Sigmoid colon (tissue), 6 donors: ENCODE measurements at regions not wholly inside any gene's neighbourhood (a gene's known extent, or its start where the extent isn't known, plus 50 kb on each side); places are given as distances from the start of the nearest gene placed in this dataset.

Source experiments
- DNase-seq: peaks from one replicate; pipeline ENCODE4 v3.0.0-alpha.2; 2019
- H3K27ac ChIP-seq, 4 donors: fragments of 200-600 bp; sonication (generic); one replicate each; pipeline ENCODE4 v1.5.1; 2016 to 2019; ENCODE audit warnings: mild to moderate bottlenecking in 1 of 4
- H3K27me3 ChIP-seq, 3 donors: fragments of 200-600 bp; sonication (generic); one replicate each; pipeline ENCODE4 v1.5.1; 2019; ENCODE audit warnings: mild to moderate bottlenecking in 1 of 3
- H3K36me3 ChIP-seq, 4 donors: fragments of 200-600 bp; sonication (generic); one replicate each; pipeline ENCODE4 v1.5.1; 2016 to 2019
- H3K4me1 ChIP-seq, 4 donors: fragments of 200-600 bp; sonication (generic); one replicate each; pipeline ENCODE4 v1.5.1; 2017 to 2019
- H3K4me3 ChIP-seq, 4 donors: fragments of 200-600 bp; sonication (generic); one replicate each; pipeline ENCODE4 v1.5.1; 2017 to 2019; ENCODE audit warnings: mild to moderate bottlenecking in 2 of 4, moderate library complexity in 1 of 4
- H3K9me3 ChIP-seq, 4 donors: fragments of 200-600 bp in 3 of 4; sonication (generic) in 3 of 4; one replicate each; pipeline versions ENCODE4 v1.5.1 to v1.6.1; 2013 to 2019
- EP300 ChIP-seq, 4 donors: sonication (generic); formaldehyde crosslinking; IDR thresholded peaks; one replicate each; pipeline ENCODE4 v1.6.1; 2017; ENCODE audit warnings: antibody characterized with exemption in 4 of 4
- POLR2A ChIP-seq, 2 donors: fragments of 450-650 bp; IDR thresholded peaks; one replicate each; pipeline ENCODE4 v1.6.1; 2016; ENCODE audit warnings: antibody characterized with exemption in 2 of 2, mild to moderate bottlenecking in 2 of 2, moderate library complexity in 2 of 2
- POLR2AphosphoS5 ChIP-seq, 4 donors: sonication (generic); formaldehyde crosslinking; IDR thresholded peaks; one replicate each; pipeline ENCODE4 v1.6.1; 2017; ENCODE audit warnings: antibody characterized with exemption in 4 of 4
- WGBS, 2 donors: extraction: QIAGEN DNeasy Blood & Tissue Kit; methylation state at CpG; one replicate each; pipeline ENCODE4 v1.1.7; 2013; 5-methylcytosine and 5-hydroxymethylcytosine counted together
- intact Hi-C: fragments of 100-400 bp; cut with DNase I; formaldehyde crosslinking; loops from one replicate; pipeline ENCODE4 v1.15.1; 2023
- TF ChIP-seq, protein P1 (sequence below), 4 experiments: fragments of 450-650 bp in 3 of 4; fragments of 200-600 bp in 1 of 4; IDR thresholded peaks; one replicate each; pipeline ENCODE4 v1.5.1; 2016 to 2019; ENCODE audit warnings: antibody characterized with exemption in 4 of 4, mild to moderate bottlenecking in 3 of 4, moderate library complexity in 2 of 4
- donor health status: healthy with polysubstance abuse.
- donor health status: healthy.

- peak overlapping the region; percentile 52 to 85 (median 73) for H3K27ac ChIP-seq
- DNase-seq = peak; percentile 82
- TF ChIP-seq EP300 (IDR thresholded peaks at IDR 0.05) (no peak), POLR2AphosphoS5 (IDR thresholded peaks at IDR 0.05) (peak in 2 of 4 donors; percentile 23 to 24)
- intact Hi-C loops = no loop called here
- peaks cover 0 to 2% (median 0%) of the 10 kb centered on the region in 4 donors for H3K9me3 ChIP-seq
- peaks cover 0 to 23% (median 20%) of the 10 kb centered on the region in 4 donors for H3K4me1 ChIP-seq
- H3K27me3 ChIP-seq = no peaks in the 10 kb centered on the region
- H3K4me3 ChIP-seq = no peak overlapping the region
- H3K36me3 ChIP-seq = no peaks in the 10 kb centered on the region
- WGBS, 2 donors = 77 to 85% methylated on average over 15 of the region's 15 CpGs
These were observed 73.8 kb upstream of the HAAO start for GRCh38 chr2:42865884-42866881.

GRCh38 chr2:42864641-42865280 is 72.4 kb upstream of the HAAO start:
- Histone ChIP-seq H3K4me3 (no peak overlapping the region), H3K27ac (no peak overlapping the region), H3K9me3 (peaks cover 0 to 2% (median 0%) of the 10 kb centered on the region in 4 donors), H3K36me3 (no peaks in the 10 kb centered on the region), H3K27me3 (no peaks in the 10 kb centered on the region), H3K4me1 (peaks cover 0 to 23% (median 20%) of the 10 kb centered on the region in 4 donors)
- TF ChIP-seq POLR2AphosphoS5 (IDR thresholded peaks at IDR 0.05) = no peak
- TF ChIP-seq, protein P1, sequence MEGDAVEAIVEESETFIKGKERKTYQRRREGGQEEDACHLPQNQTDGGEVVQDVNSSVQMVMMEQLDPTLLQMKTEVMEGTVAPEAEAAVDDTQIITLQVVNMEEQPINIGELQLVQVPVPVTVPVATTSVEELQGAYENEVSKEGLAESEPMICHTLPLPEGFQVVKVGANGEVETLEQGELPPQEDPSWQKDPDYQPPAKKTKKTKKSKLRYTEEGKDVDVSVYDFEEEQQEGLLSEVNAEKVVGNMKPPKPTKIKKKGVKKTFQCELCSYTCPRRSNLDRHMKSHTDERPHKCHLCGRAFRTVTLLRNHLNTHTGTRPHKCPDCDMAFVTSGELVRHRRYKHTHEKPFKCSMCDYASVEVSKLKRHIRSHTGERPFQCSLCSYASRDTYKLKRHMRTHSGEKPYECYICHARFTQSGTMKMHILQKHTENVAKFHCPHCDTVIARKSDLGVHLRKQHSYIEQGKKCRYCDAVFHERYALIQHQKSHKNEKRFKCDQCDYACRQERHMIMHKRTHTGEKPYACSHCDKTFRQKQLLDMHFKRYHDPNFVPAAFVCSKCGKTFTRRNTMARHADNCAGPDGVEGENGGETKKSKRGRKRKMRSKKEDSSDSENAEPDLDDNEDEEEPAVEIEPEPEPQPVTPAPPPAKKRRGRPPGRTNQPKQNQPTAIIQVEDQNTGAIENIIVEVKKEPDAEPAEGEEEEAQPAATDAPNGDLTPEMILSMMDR (IDR thresholded peaks at IDR 0.05) = no peak
- no peak for TF ChIP-seq EP300 (IDR thresholded peaks at IDR 0.05)
- no peak for TF ChIP-seq POLR2A (IDR thresholded peaks at IDR 0.05)
- intact Hi-C loops = no loop called here
- DNase-seq = peak; percentile 17
- 96 to 98% methylated on average over 8 of the region's 8 CpGs for WGBS, 2 donors

DNA sequence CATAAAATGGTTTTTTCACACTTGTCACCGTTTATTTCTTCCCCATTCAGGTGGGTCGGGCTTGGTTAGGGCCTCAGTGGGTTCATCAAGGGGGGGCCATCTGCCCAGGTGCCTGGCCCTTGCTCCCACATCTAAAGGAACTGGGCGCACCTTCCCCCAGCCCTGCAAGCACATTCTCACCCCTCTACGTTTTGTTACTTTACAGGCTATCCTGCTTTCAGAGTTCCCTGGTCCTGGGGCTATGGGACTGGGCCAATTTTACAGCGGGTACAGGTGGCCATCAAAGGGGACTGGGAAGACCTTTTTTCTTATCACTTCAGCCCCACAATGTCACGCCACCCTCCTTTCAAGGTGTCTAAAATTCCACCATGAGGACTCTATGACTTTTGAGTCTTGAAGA is 71.8 kb upstream of the HAAO start:
- TF ChIP-seq POLR2A (IDR thresholded peaks at IDR 0.05) (no peak), EP300 (IDR thresholded peaks at IDR 0.05) (no peak), POLR2AphosphoS5 (IDR thresholded peaks at IDR 0.05) (no peak)
- TF ChIP-seq, protein P1 (IDR thresholded peaks at IDR 0.05) = no peak
- DNase-seq = peak; percentile 14
- intact Hi-C loops = no loop called here
- Histone ChIP-seq H3K27me3 (no peaks in the 10 kb centered on the region), H3K9me3 (peaks cover 0 to 2% (median 0%) of the 10 kb centered on the region in 4 donors), H3K36me3 (no peaks in the 10 kb centered on the region), H3K4me3 (no peak overlapping the region), H3K27ac (no peak overlapping the region), H3K4me1 (peaks cover 0 to 23% (median 20%) of the 10 kb centered on the region in 4 donors)
- 82 to 88% methylated on average over 6 of the region's 6 CpGs for WGBS, 2 donors

- TF ChIP-seq POLR2AphosphoS5 (IDR thresholded peaks at IDR 0.05) = no peak
- TF ChIP-seq POLR2A (IDR thresholded peaks at IDR 0.05) = no peak
- no peak for TF ChIP-seq EP300 (IDR thresholded peaks at IDR 0.05)
- TF ChIP-seq, protein P1 (IDR thresholded peaks at IDR 0.05) = no peak
- intact Hi-C loops = no loop called here
- Histone ChIP-seq H3K9me3 (peaks cover 0 to under 1% (median 0%) of the 10 kb centered on the region in 4 donors), H3K4me3 (no peak overlapping the region), H3K4me1 (peaks cover 0 to 23% (median 20%) of the 10 kb centered on the region in 4 donors), H3K27ac (no peak overlapping the region), H3K36me3 (no peaks in the 10 kb centered on the region), H3K27me3 (no peaks in the 10 kb centered on the region)
- WGBS, 2 donors = 93 to 96% methylated on average over 10 of the region's 10 CpGs
- DNase-seq = no peak
These were observed 71.4 kb upstream of the HAAO start for GRCh38 chr2:42863751-42864150.

DNA sequence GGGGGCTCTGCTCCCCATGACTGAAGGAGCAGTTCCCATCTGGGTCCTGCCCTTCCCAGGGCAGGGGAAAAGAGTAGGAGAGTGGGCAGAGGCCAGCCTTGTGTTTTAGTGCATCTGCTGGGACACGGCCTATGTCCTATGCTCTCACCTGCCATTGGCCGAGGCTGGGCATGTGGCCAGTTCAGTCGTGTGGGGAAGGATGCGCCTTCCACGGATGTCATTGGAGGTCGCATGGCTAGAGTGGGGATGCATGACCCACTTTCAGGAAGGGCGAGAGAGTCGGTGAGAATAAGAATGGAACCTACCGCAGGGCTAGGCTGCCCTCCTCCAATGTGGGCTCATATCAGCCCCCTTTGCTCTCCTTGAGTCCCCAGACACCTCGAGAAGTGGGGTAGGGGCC is 70.9 kb upstream of the HAAO start:
- no peaks in the 10 kb centered on the region for H3K36me3 ChIP-seq
- no peaks in the 10 kb centered on the region for H3K27me3 ChIP-seq
- H3K4me3 ChIP-seq = no peak overlapping the region
- TF ChIP-seq POLR2AphosphoS5 (IDR thresholded peaks at IDR 0.05) (no peak), POLR2A (IDR thresholded peaks at IDR 0.05) (no peak), EP300 (IDR thresholded peaks at IDR 0.05) (no peak)
- TF ChIP-seq, protein P1 (IDR thresholded peaks at IDR 0.05) = no peak
- no peaks in the 10 kb centered on the region for H3K9me3 ChIP-seq
- H3K4me1 ChIP-seq = peaks cover 0 to 23% (median 20%) of the 10 kb centered on the region in 4 donors
- H3K27ac ChIP-seq = no peak overlapping the region
- intact Hi-C loops = no loop called here
- 87 to 91% methylated on average over 10 of the region's 10 CpGs for WGBS, 2 donors
- peak; percentile 62 for DNase-seq
